ENCODE measurements at regions not wholly inside any gene's neighbourhood (a gene's known extent, or its start where the extent isn't known, plus 50 kb on each side); places are given as distances from the start of the nearest gene placed in this dataset.

GRCh38 chr14:29242755-29243754 is 476.5 kb downstream of the FOXG1 start:
- no peaks in the 10 kb centered on the region for H3K4me1 ChIP-seq
- ChIA-PET CTCF (no interaction called here), POLR2A (no interaction called here)
- no peak for ATAC-seq
- 0 out of 3 replicates have a peak overlapping the region, but pooled peaks have one; percentile 23 for H3K4me2 ChIP-seq
- FAIRE-seq, result no peak
- no peaks in the 10 kb centered on the region for H3K9me3 ChIP-seq
- 9% methylated on average over 6 of the region's 6 CpGs for WGBS (ENCODE audit: missing lambda C conversion rate)
- no peak for DNase-seq (ENCODE audit: low read depth in 1 of 2, low spot score in 1 of 2)
- H3K4me3 ChIP-seq, result no peak overlapping the region
- no peak for TF ChIP-seq ZNF302 (CRISPR knock-in tag; IDR thresholded peaks at IDR 0.05)
- TF ChIP-seq BHLHE40 (IDR thresholded peaks at IDR 0.05; ENCODE audit: low read depth, low read length), result no peak
- TF ChIP-seq ZSCAN20 (CRISPR knock-in tag; IDR thresholded peaks at IDR 0.05), result no peak
- TF ChIP-seq HOXA7 (CRISPR knock-in tag; IDR thresholded peaks at IDR 0.05), result no peak
- no peak for TF ChIP-seq CBX8 (IDR thresholded peaks at IDR 0.05)
- TF ChIP-seq HOXB13 (CRISPR knock-in tag; IDR thresholded peaks at IDR 0.05; ENCODE audit: low read depth), result no peak
- TF ChIP-seq ATOH8 (CRISPR knock-in tag; IDR thresholded peaks at IDR 0.05; ENCODE audit: low read depth), result no peak
- no peak for TF ChIP-seq ELK1 (IDR thresholded peaks at IDR 0.05; ENCODE audit: low read depth, low read length)
- TF ChIP-seq SMC3 (IDR thresholded peaks at IDR 0.05), result no peak
- TF ChIP-seq POLR2A (IDR thresholded peaks at IDR 0.05; ENCODE audit: low read length), result no peak
- no peak for TF ChIP-seq ESRRA (IDR thresholded peaks at IDR 0.05; ENCODE audit: borderline replicate concordance, low read length)
- TF ChIP-seq MAFK (IDR thresholded peaks at IDR 0.05; ENCODE audit: partially characterized antibody), result no peak
- TF ChIP-seq ZFP36 (IDR thresholded peaks at IDR 0.05; ENCODE audit: borderline replicate concordance, partially characterized antibody), result no peak
- TF ChIP-seq MAX (IDR thresholded peaks at IDR 0.05), result no peak
- H3K27ac ChIP-seq, result no peak overlapping the region

- Histone ChIP-seq H3K4me1 (no peaks in the 10 kb centered on the region), H3K4me2 (no peak overlapping the region), H3K27ac (no peak overlapping the region), H3K9me3 (no peaks in the 10 kb centered on the region), H3K4me3 (no peak overlapping the region)
- FAIRE-seq, result no peak
- 15% methylated on average over 1 of the region's 1 CpG for WGBS (ENCODE audit: missing lambda C conversion rate)
- no peak for ATAC-seq
- no peak for DNase-seq (ENCODE audit: low read depth in 1 of 2, low spot score in 1 of 2)
- ChIA-PET POLR2A (no interaction called here), CTCF (no interaction called here)
- TF ChIP-seq CBX8 (IDR thresholded peaks at IDR 0.05) (no peak), MYC (IDR thresholded peaks at IDR 0.05; ENCODE audit: borderline replicate concordance, low read length) (no peak), MAFK (IDR thresholded peaks at IDR 0.05; ENCODE audit: partially characterized antibody) (peak; percentile 58)
Measured at GRCh38 chr14:29255692-29256091, 489.1 kb downstream of the FOXG1 start.

- Histone ChIP-seq H3K27ac (no peak overlapping the region), H3K4me1 (no peaks in the 10 kb centered on the region), H3K4me3 (no peak overlapping the region), H3K9me3 (no peaks in the 10 kb centered on the region), H3K4me2 (no peak overlapping the region)
- no peak for ATAC-seq
- DNase-seq (ENCODE audit: low read depth in 1 of 2, low spot score in 1 of 2), result no peak
- POLR2A ChIA-PET, result no interaction called here
- CTCF ChIA-PET, result no interaction called here
- no peak for FAIRE-seq
- WGBS (ENCODE audit: missing lambda C conversion rate), result 11% methylated on average over 1 of the region's 1 CpG
- TF ChIP-seq POLR2A (IDR thresholded peaks at IDR 0.05; ENCODE audit: low read length) (no peak), JUNB (IDR thresholded peaks at IDR 0.05) (no peak), HMGXB4 (CRISPR knock-in tag; IDR thresholded peaks at IDR 0.05; ENCODE audit: borderline replicate concordance) (no peak), EHMT2 (IDR thresholded peaks at IDR 0.05; ENCODE audit: low read depth) (no peak), E2F6 (IDR thresholded peaks at IDR 0.05; ENCODE audit: borderline replicate concordance, low read depth) (no peak), JUN (IDR thresholded peaks at IDR 0.05) (no peak), ELK1 (IDR thresholded peaks at IDR 0.05; ENCODE audit: low read depth, low read length) (no peak), RCOR1 (IDR thresholded peaks at IDR 0.05; ENCODE audit: low read depth, low read length) (no peak), RFX5 (IDR thresholded peaks at IDR 0.05) (no peak), CEBPB (IDR thresholded peaks at IDR 0.05) (no peak), HOXA7 (CRISPR knock-in tag; IDR thresholded peaks at IDR 0.05) (no peak), GATA3 (IDR thresholded peaks at IDR 0.05; ENCODE audit: borderline replicate concordance) (no peak), NR3C1 (IDR thresholded peaks at IDR 0.05) (no peak), FOSL2 (IDR thresholded peaks at IDR 0.05) (no peak), FOSL2 (CRISPR knock-in tag; IDR thresholded peaks at IDR 0.05) (no peak), KDM5A (IDR thresholded peaks at IDR 0.05) (no peak), ZNF302 (CRISPR knock-in tag; IDR thresholded peaks at IDR 0.05) (no peak), MAZ (IDR thresholded peaks at IDR 0.05; ENCODE audit: borderline replicate concordance, low read depth, low read length) (no peak), CBX8 (IDR thresholded peaks at IDR 0.05) (no peak)
Measured at GRCh38 chr14:29262979-29263378, 496.4 kb downstream of the FOXG1 start.

Data from A549 (cell line).